ENCODE measurements at regions not wholly inside any gene's neighbourhood (a gene's known extent, or its start where the extent isn't known, plus 50 kb on each side); places are given as distances from the start of the nearest gene placed in this dataset.

DNA sequence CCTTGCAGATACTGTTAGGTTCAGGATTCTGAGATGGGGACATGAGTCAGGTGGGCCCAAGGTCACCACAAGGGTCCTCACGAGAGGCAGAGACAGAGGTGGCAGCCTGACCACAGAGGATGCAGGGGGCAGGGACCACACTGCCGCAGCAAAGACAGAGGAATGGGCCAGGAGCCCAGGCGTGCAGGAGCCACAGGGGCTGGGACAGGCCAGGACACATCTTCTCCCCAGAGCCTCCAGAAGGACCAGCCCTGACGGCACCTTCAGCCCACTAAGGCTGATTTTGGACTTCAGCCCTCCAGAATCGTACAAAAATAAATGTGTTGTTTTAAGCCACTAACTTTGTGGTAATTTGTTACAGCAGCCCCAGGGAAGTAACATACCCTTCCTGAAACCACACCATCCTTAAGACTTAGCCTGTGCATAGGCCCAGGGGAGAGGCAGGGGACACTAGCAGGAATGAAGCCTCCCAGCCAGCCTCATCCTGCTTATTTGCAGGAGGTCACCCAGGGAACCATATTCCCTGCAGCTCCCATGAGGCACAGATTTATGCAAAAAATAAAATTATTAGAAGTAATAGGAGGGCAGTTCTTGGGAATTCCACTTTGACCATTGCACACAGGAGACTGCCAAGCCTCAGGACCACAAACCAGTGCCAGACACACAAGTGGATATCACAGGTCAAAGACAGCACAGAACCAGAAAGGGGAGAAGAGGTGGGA is 119.3 kb upstream of the CST7 start:
- TF ChIP-seq, protein P1, sequence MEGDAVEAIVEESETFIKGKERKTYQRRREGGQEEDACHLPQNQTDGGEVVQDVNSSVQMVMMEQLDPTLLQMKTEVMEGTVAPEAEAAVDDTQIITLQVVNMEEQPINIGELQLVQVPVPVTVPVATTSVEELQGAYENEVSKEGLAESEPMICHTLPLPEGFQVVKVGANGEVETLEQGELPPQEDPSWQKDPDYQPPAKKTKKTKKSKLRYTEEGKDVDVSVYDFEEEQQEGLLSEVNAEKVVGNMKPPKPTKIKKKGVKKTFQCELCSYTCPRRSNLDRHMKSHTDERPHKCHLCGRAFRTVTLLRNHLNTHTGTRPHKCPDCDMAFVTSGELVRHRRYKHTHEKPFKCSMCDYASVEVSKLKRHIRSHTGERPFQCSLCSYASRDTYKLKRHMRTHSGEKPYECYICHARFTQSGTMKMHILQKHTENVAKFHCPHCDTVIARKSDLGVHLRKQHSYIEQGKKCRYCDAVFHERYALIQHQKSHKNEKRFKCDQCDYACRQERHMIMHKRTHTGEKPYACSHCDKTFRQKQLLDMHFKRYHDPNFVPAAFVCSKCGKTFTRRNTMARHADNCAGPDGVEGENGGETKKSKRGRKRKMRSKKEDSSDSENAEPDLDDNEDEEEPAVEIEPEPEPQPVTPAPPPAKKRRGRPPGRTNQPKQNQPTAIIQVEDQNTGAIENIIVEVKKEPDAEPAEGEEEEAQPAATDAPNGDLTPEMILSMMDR (IDR thresholded peaks at IDR 0.05), result no peak
- TF ChIP-seq POLR2AphosphoS5 (IDR thresholded peaks at IDR 0.05; ENCODE audit: low read depth, low read length), result no peak
